ENCODE measurements at regions not wholly inside any gene's neighbourhood (a gene's known extent, or its start where the extent isn't known, plus 50 kb on each side); places are given as distances from the start of the nearest gene placed in this dataset.

DNA sequence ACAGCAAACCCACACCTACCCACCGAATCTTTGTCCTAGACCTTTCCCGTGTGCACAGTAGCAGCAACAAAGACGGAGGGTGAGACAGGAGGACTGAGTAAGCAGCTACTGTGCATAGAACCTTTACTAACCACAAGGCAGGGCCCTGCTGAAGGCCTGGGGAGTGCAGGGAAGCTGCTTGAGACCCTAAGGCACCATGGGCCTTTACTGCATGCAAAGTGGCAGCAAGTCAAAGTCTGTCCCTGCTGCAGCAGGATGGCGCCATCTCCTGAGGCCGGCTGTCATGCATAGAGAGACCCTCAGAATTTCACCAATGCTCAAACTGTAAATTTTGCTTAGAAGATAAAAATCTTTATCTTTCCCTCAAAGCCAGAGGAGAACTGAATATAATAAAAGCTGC lies 610.5 kb downstream of the ACTR3B start:
- CTCF ChIA-PET = no interaction called here

DNA sequence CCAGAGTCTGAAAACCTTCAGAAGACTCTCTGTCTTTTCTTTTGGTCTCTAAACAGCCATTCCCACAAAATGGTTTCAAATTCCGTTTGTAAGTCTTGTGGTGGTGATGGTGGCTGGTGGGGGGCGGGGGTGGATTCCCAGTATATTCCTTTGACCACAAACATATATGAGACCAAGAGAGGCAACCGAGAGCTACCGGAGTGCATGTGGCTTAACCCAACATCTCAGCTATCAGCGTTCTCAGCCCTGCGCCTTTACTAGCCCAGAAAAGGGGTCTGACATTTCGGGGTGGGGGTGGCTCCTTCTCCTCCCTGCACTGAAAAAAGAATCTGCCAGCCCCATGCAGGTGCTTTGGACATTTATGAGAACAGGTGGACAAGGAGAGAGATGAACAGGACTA lies 621.1 kb downstream of the ACTR3B start:
- BruUV-seq (replicated peaks) = no TSS peak
- Histone ChIP-seq H3K4me3 (ENCODE audit: low read depth, low read length, poor library complexity, severe bottlenecking) (no peak overlapping the region), H3K4me1 (ENCODE audit: insufficient read depth, low read length, poor library complexity, severe bottlenecking) (no peaks in the 10 kb centered on the region), H3K9me3 (ENCODE audit: low read depth, low read length, poor library complexity, severe bottlenecking) (no peaks in the 10 kb centered on the region), H3K27me3 (replicated peaks; ENCODE audit: insufficient read depth, low read depth, low read length, poor library complexity) (no peaks in the 10 kb centered on the region), H3K36me3 (ENCODE audit: insufficient read depth, low read length, poor library complexity, severe bottlenecking) (no peaks in the 10 kb centered on the region), H3K27ac (ENCODE audit: low read depth, low read length, poor library complexity, severe bottlenecking) (no peak overlapping the region)
- intact Hi-C loops (cut with micrococcal nuclease; ENCODE audit: unreplicated experiment) = no loop called here
- ChIA-PET CTCF (no interaction called here), POLR2A (ENCODE audit: low non-redundant PET) (no interaction called here)
- DNase-seq (ENCODE audit: low spot score) = no peak
- no peak for TF ChIP-seq EZH2 (IDR thresholded peaks at IDR 0.05; ENCODE audit: borderline replicate concordance, low read depth, low read length, poor library complexity, severe bottlenecking)
- TF ChIP-seq, protein P1, sequence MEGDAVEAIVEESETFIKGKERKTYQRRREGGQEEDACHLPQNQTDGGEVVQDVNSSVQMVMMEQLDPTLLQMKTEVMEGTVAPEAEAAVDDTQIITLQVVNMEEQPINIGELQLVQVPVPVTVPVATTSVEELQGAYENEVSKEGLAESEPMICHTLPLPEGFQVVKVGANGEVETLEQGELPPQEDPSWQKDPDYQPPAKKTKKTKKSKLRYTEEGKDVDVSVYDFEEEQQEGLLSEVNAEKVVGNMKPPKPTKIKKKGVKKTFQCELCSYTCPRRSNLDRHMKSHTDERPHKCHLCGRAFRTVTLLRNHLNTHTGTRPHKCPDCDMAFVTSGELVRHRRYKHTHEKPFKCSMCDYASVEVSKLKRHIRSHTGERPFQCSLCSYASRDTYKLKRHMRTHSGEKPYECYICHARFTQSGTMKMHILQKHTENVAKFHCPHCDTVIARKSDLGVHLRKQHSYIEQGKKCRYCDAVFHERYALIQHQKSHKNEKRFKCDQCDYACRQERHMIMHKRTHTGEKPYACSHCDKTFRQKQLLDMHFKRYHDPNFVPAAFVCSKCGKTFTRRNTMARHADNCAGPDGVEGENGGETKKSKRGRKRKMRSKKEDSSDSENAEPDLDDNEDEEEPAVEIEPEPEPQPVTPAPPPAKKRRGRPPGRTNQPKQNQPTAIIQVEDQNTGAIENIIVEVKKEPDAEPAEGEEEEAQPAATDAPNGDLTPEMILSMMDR (conservative IDR thresholded peaks at IDR 0.05; ENCODE audit: low read depth, low read length) = no peak

More for the DNA sequence above, 610.5 kb downstream of the ACTR3B start:
- TF ChIP-seq EZH2 (IDR thresholded peaks at IDR 0.05; ENCODE audit: borderline replicate concordance, low read depth, low read length, poor library complexity, severe bottlenecking) = no peak
- TF ChIP-seq, protein P1 (conservative IDR thresholded peaks at IDR 0.05; ENCODE audit: low read depth, low read length) = no peak
- Histone ChIP-seq H3K4me1 (ENCODE audit: insufficient read depth, low read length, poor library complexity, severe bottlenecking) (no peaks in the 10 kb centered on the region), H3K27ac (ENCODE audit: low read depth, low read length, poor library complexity, severe bottlenecking) (no peak overlapping the region), H3K9me3 (ENCODE audit: low read depth, low read length, poor library complexity, severe bottlenecking) (no peaks in the 10 kb centered on the region), H3K4me3 (ENCODE audit: low read depth, low read length, poor library complexity, severe bottlenecking) (no peak overlapping the region), H3K36me3 (ENCODE audit: insufficient read depth, low read length, poor library complexity, severe bottlenecking) (no peaks in the 10 kb centered on the region), H3K27me3 (replicated peaks; ENCODE audit: insufficient read depth, low read depth, low read length, poor library complexity) (no peaks in the 10 kb centered on the region)
- POLR2A ChIA-PET (ENCODE audit: low non-redundant PET) = no interaction called here
- DNase-seq (ENCODE audit: low spot score) = no peak
- intact Hi-C loops (cut with micrococcal nuclease; ENCODE audit: unreplicated experiment) = no loop called here
- BruUV-seq (replicated peaks) = no TSS peak

- H3K36me3 ChIP-seq (ENCODE audit: insufficient read depth, low read length, poor library complexity, severe bottlenecking) = no peaks in the 10 kb centered on the region
- no peak overlapping the region for H3K27ac ChIP-seq (ENCODE audit: low read depth, low read length, poor library complexity, severe bottlenecking)
- no peaks in the 10 kb centered on the region for H3K4me1 ChIP-seq (ENCODE audit: insufficient read depth, low read length, poor library complexity, severe bottlenecking)
- TF ChIP-seq, protein P1 (conservative IDR thresholded peaks at IDR 0.05; ENCODE audit: low read depth, low read length) = peak; percentile 79
- TF ChIP-seq EZH2 (IDR thresholded peaks at IDR 0.05; ENCODE audit: borderline replicate concordance, low read depth, low read length, poor library complexity, severe bottlenecking) = no peak
- no peaks in the 10 kb centered on the region for H3K27me3 ChIP-seq (replicated peaks; ENCODE audit: insufficient read depth, low read depth, low read length, poor library complexity)
- no peak overlapping the region for H3K4me3 ChIP-seq (ENCODE audit: low read depth, low read length, poor library complexity, severe bottlenecking)
- H3K9me3 ChIP-seq (ENCODE audit: low read depth, low read length, poor library complexity, severe bottlenecking) = no peaks in the 10 kb centered on the region
- no TSS peak for BruUV-seq (replicated peaks)
- peak; percentile 35 for DNase-seq (ENCODE audit: low spot score)
- ChIA-PET POLR2A (ENCODE audit: low non-redundant PET) (no interaction called here), CTCF (no interaction called here)
- intact Hi-C loops (cut with micrococcal nuclease; ENCODE audit: unreplicated experiment) = no loop called here
These were observed 621.9 kb downstream of the ACTR3B start for GRCh38 chr7:153381275-153382040.

Data from A673 (cell line).